Aorta (tissue), 5 donors: ENCODE measurements at regions not wholly inside any gene's neighbourhood (a gene's known extent, or its start where the extent isn't known, plus 50 kb on each side); places are given as distances from the start of the nearest gene placed in this dataset.

ENCODE experiments used
- ATAC-seq: fragments of 200-7000 bp; cut with Tn5 transposase; one replicate; pipeline ENCODE4 v1.9.1; 2022; ENCODE audit warnings: moderate library complexity; ENCODE audit not compliant: low FRiP score
- DNase-seq, 2 donors: peaks; one replicate each; pipeline ENCODE4 v3.0.0-alpha.2; 2020
- H3K27ac ChIP-seq, 2 donors: one replicate each; pipeline ENCODE4 v1.5.1; 2013; ENCODE audit warnings: low read length in 2 of 2, mild to moderate bottlenecking in 2 of 2, moderate library complexity in 2 of 2, control low read depth in 1 of 2, inconsistent platforms in 1 of 2, low read depth in 1 of 2
- H3K27me3 ChIP-seq, 2 donors: one replicate each; pipeline ENCODE4 v1.6.1; 2013; ENCODE audit warnings: control low read depth in 1 of 2, low read length in 1 of 2, mild to moderate bottlenecking in 1 of 2, moderate library complexity in 1 of 2; ENCODE audit not compliant: insufficient read depth in 2 of 2, control insufficient read depth in 1 of 2
- H3K36me3 ChIP-seq, 2 donors: one replicate each; pipeline ENCODE4 v1.6.1; 2013; ENCODE audit warnings: control low read depth in 1 of 2, low read length in 1 of 2, mild to moderate bottlenecking in 1 of 2; ENCODE audit not compliant: insufficient read depth in 2 of 2, control insufficient read depth in 1 of 2
- H3K4me1 ChIP-seq, 2 donors: one replicate each; pipeline ENCODE4 v1.6.1; 2013; ENCODE audit warnings: low read length in 2 of 2, control low read depth in 1 of 2, mild to moderate bottlenecking in 1 of 2, moderate library complexity in 1 of 2; ENCODE audit not compliant: insufficient read depth in 2 of 2, control insufficient read depth in 1 of 2
- H3K4me3 ChIP-seq, 2 donors: one replicate each; pipeline ENCODE4 v1.5.1; 2013; ENCODE audit warnings: low read length in 2 of 2, control low read depth in 1 of 2, mild to moderate bottlenecking in 1 of 2
- H3K9me3 ChIP-seq: one replicate; pipeline ENCODE4 v1.6.1; 2013; ENCODE audit warnings: mild to moderate bottlenecking, low read length; ENCODE audit not compliant: control insufficient read depth
- WGBS, 2 donors: extraction: QIAGEN DNeasy Blood & Tissue Kit; methylation state at CpG; one replicate each; pipeline ENCODE4 v1.1.7; 2013; 5-methylcytosine and 5-hydroxymethylcytosine counted together
- intact Hi-C, 2 donors: fragments of 100-400 bp; cut with DNase I; formaldehyde crosslinking; loops; one replicate each; pipeline versions ENCODE4 v1.14.2 to v1.15.0; 2022
- donor health status: healthy with polysubstance abuse.
- donor health status: Bipolar disorder and iron deficiency.
- donor health status: DM: no; HTN: no; CAD: no.
- donor health status: DM: no; HTN: no; CAD: no.
- donor health status: DM: yes; HTN: yes; CAD: no.

DNA sequence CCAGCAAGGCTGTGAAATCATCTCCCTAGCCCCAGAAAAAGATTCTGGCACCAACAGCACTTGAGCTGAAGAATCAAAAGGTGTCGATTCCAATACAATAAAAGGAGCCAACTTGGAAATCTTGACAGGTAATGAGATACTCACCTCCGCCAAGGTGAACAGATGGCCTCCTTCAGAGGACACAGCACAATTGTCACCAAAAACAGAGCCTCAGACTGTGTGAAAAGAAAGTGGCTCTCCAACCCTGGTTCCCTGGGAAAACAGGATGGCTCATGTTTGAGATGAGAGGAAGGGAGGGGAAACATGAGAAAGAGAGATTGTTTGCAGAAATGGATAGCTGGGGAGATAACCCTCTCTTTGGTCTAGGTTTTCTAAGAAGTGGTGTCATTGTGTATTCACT is 168.9 kb downstream of the HS3ST1 start:
- ATAC-seq = no peak
- no peaks in the 10 kb centered on the region for H3K27me3 ChIP-seq
- intact Hi-C loops = no loop called here
- WGBS, 2 donors = 92 to 100% methylated on average over 2 of the region's 2 CpGs
- H3K4me1 ChIP-seq = no peaks in the 10 kb centered on the region
- no peak overlapping the region for H3K27ac ChIP-seq
- H3K4me3 ChIP-seq = no peak overlapping the region
- DNase-seq = no peak
- no peaks in the 10 kb centered on the region for H3K9me3 ChIP-seq
- no peaks in the 10 kb centered on the region for H3K36me3 ChIP-seq

DNA sequence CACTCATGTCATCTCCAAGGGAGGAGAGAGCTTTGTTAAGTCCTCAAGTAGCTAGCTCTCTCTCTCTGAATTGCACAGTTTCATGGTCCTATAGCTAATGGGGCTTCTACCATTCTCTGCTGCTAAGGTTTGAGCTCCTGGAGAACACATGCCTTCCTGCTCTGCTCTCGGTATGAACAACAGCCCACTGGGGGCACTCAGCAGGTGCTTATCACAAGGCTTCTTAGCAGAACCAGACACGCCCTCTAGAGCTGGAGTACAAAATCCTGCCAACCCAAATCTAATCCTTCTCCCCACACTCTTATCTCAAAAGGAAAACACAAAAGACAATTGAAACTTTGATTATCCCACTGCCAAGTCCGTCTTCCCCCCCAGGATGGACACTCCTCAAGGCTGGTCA is 176.5 kb downstream of the HS3ST1 start:
- intact Hi-C loops = no loop called here
- Histone ChIP-seq H3K36me3 (no peaks in the 10 kb centered on the region), H3K27me3 (no peaks in the 10 kb centered on the region), H3K9me3 (no peaks in the 10 kb centered on the region), H3K4me3 (no peak overlapping the region), H3K27ac (no peak overlapping the region), H3K4me1 (no peaks in the 10 kb centered on the region)
- DNase-seq = no peak
- no peak for ATAC-seq
- 89 to 92% methylated on average over 3 of the region's 3 CpGs for WGBS, 2 donors

DNA sequence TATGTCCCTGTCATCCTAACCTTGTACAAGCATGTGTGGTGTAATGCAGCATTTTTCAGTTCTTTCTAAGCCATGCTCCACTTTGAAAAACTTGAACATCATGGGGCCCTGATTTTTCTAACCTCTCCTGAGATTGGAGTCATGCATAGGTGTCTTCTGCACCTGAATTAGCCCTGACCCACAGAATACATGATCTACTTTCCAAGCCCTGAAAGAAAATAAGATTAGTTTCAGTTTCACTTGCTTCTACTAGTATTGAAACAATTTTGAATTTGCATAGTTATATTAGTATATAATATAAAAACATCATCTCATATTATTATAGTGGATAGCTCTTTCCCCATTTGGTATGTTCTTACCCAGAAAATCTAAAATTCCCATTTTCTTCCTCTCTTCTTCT is 178.2 kb downstream of the HS3ST1 start:
- no peak for DNase-seq
- intact Hi-C loops = no loop called here
- Histone ChIP-seq H3K27me3 (no peaks in the 10 kb centered on the region), H3K36me3 (no peaks in the 10 kb centered on the region), H3K4me1 (no peaks in the 10 kb centered on the region), H3K4me3 (no peak overlapping the region), H3K27ac (no peak overlapping the region), H3K9me3 (no peaks in the 10 kb centered on the region)
- no peak for ATAC-seq

DNA sequence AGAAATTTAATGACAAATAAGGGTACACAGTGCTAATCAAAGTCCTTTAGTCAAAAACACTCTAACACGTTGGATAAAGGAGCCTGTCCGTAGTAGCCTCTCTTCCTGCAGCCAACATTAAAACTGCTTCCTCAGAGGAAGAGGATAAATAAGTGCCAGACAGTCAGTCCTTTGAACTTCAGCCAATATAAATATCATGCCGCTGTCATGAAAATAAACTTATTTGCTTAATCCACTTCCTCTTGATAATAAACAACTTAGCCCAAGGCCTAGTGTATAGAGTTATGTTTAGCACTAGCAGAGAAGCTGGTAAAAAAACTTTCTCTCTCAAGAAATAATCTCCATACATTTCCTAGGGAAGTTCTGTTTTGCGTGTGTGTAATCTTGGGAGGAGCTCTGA is 196.7 kb downstream of the HS3ST1 start:
- Histone ChIP-seq H3K4me1 (no peaks in the 10 kb centered on the region), H3K27me3 (peaks cover 0 to 2% of the 10 kb centered on the region in 2 donors), H3K4me3 (no peak overlapping the region), H3K9me3 (peaks cover 4% of the 10 kb centered on the region), H3K27ac (no peak overlapping the region), H3K36me3 (no peaks in the 10 kb centered on the region)
- DNase-seq (no peak), ATAC-seq (no peak)
- intact Hi-C loops = no loop called here
- WGBS, 2 donors = 52 to 54% methylated on average over 4 of the region's 4 CpGs

DNA sequence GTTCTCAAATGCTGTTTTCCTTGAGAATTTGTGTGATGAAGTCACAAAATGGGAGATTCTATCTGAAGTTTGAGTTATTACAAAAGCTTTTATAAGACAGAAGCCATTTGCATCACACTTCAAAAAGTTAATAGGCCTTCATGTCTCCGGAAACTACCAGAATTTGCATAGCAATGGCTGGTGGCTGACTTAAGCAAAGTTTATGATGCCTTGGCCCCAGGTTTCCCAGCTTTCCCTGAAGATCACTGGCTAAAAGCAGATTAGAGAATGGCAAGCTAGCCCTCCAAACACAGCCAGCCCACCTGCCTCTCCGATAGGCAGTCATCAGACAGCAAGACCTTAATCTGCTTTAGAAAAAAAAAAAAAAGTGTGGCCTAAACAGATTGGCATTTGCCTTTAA is 197.8 kb downstream of the HS3ST1 start:
- H3K4me1 ChIP-seq = no peaks in the 10 kb centered on the region
- H3K9me3 ChIP-seq = peaks cover 4% of the 10 kb centered on the region
- 90 to 95% methylated on average over 2 of the region's 2 CpGs for WGBS, 2 donors
- ATAC-seq = no peak
- H3K36me3 ChIP-seq = no peaks in the 10 kb centered on the region
- no peak for DNase-seq
- peaks cover 0 to 2% of the 10 kb centered on the region in 2 donors for H3K27me3 ChIP-seq
- intact Hi-C loops = no loop called here
- H3K4me3 ChIP-seq = no peak overlapping the region
- no peak overlapping the region for H3K27ac ChIP-seq

DNA sequence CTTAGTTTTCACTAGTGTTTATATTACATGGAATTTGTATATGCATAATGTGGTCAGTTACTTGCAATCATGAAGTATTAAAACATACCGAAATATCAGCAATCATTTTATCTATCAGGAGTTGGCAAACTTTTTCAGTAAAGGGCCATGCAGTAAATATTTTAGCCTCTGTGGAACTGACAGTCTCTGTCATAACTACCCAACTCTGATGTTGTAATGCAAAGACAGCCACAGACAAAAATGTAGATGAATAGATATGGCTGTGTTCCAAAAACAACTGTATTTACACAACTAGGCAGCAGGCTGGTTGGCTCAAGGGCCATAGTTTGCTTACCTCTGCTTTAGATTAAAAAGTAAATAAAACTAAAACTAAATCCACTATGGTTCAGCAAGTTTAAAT is 200.2 kb downstream of the HS3ST1 start:
- 87 to 89% methylated on average over 1 of the region's 1 CpG for WGBS, 2 donors
- no peaks in the 10 kb centered on the region for H3K27me3 ChIP-seq
- no peak overlapping the region for H3K4me3 ChIP-seq
- H3K36me3 ChIP-seq = no peaks in the 10 kb centered on the region
- H3K27ac ChIP-seq = no peak overlapping the region
- intact Hi-C loops = no loop called here
- no peak for ATAC-seq
- H3K4me1 ChIP-seq = no peaks in the 10 kb centered on the region
- no peak for DNase-seq
- H3K9me3 ChIP-seq = peaks cover 2% of the 10 kb centered on the region

DNA sequence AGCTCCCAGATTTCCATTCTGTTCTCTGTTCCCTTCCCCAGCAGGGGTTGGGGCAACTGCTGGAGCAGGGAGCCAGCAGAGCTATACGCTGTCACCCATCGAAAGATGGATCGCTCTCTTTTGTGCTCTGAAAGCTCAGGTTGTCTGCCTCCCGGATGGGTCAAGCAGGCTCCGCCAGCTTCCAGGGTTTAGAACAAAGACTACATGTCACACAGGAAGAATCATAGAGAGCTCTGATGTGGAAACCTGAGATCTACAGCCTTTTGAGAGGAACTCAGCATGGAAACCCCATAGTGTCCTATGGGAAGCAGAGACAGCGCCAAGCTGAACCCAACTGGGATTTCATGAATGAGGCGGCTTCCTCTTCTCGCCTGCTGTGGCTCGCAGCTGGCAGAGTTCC is 205.4 kb downstream of the HS3ST1 start:
- ATAC-seq (no peak), DNase-seq (no peak)
- intact Hi-C loops = no loop called here
- H3K9me3 ChIP-seq = peaks cover 1% of the 10 kb centered on the region
- no peaks in the 10 kb centered on the region for H3K4me1 ChIP-seq
- no peaks in the 10 kb centered on the region for H3K36me3 ChIP-seq
- H3K4me3 ChIP-seq = no peak overlapping the region
- WGBS, 2 donors = 63 to 70% methylated on average over 9 of the region's 9 CpGs
- H3K27ac ChIP-seq = no peak overlapping the region
- H3K27me3 ChIP-seq = no peaks in the 10 kb centered on the region

DNA sequence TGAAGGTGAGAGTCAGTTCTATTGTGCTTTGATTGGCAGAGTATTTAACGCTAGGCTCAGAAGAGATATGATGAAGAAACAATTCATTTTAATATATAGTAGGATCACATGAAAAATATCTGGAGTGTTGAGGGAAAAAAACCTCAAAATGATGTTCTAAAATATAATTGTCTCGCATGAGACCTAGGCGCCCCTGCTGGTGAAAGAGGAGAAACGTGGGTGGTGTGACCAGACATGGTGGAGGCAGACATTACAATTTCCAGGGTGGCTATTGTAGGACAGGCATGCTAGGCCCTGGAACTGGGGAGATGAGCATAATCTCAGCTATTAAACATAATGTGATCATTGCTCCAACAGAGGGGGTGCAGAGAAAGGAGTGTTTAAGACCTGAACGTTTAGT is 210.0 kb downstream of the HS3ST1 start:
- H3K4me3 ChIP-seq = no peak overlapping the region
- WGBS, 2 donors = 91 to 94% methylated on average over 5 of the region's 5 CpGs
- H3K4me1 ChIP-seq = no peaks in the 10 kb centered on the region
- H3K27ac ChIP-seq = no peak overlapping the region
- H3K36me3 ChIP-seq = no peaks in the 10 kb centered on the region
- intact Hi-C loops = no loop called here
- H3K27me3 ChIP-seq = no peaks in the 10 kb centered on the region
- peaks cover 3% of the 10 kb centered on the region for H3K9me3 ChIP-seq
- no peak for ATAC-seq
- DNase-seq = no peak

DNA sequence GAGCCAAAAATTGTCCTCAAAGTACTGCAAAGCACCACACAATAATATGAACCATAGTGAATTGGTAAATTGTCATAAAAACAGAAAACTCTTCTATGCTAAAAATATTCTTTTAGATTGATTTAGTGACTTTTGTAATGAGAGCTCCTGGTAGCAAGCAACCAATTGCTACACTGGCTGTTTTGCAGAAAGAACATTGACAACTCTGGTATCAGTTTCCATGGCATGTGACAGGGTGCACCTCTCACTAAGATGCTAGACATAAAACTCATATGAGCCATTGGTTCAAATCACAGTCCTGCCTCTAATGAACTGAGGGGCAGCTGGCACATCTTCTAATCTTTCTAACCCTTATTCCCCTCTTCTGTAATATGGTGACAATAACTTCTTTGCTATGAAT is 212.2 kb downstream of the HS3ST1 start:
- no peaks in the 10 kb centered on the region for H3K27me3 ChIP-seq
- ATAC-seq = no peak

DNA sequence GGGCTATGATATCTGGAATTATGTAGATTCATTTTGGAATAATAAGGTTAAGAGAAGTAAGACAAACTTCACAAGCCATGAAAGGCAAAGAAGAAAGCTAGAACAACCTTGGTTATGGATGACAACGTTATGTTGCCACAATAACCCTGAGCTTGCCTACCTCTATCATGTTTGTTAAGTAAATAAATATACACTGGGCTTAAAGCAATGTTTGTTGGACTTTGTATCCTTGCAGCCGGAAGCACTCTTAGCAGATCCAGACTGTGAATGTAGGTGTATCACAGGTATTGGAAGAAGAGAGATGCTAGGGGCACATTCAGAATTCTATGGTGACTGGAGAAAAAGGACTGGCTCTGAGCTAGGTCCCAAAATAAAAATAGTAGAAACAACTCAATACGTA is 214.4 kb downstream of the HS3ST1 start:
- Histone ChIP-seq H3K4me3 (no peak overlapping the region), H3K36me3 (no peaks in the 10 kb centered on the region), H3K9me3 (peaks cover 2% of the 10 kb centered on the region), H3K4me1 (no peaks in the 10 kb centered on the region), H3K27me3 (no peaks in the 10 kb centered on the region), H3K27ac (no peak overlapping the region)
- ATAC-seq = no peak
- DNase-seq = no peak
- WGBS, 2 donors = 84 to 89% methylated on average over 3 of the region's 3 CpGs
- intact Hi-C loops = no loop called here

More for the DNA sequence above, 212.2 kb downstream of the HS3ST1 start:
- Histone ChIP-seq H3K4me3 (no peak overlapping the region), H3K36me3 (no peaks in the 10 kb centered on the region), H3K9me3 (peaks cover 2% of the 10 kb centered on the region), H3K4me1 (no peaks in the 10 kb centered on the region), H3K27ac (no peak overlapping the region)
- no peak for DNase-seq
- intact Hi-C loops = no loop called here
